SHP77 (cell line): ENCODE measurements at regions not wholly inside any gene's neighbourhood (a gene's known extent, or its start where the extent isn't known, plus 50 kb on each side); places are given as distances from the start of the nearest gene placed in this dataset.

Source experiments
- DNase-seq, 2 experiments: peaks; one replicate each; lab custom pipeline; 2025; lab: John Stamatoyannopoulos, UW

DNA sequence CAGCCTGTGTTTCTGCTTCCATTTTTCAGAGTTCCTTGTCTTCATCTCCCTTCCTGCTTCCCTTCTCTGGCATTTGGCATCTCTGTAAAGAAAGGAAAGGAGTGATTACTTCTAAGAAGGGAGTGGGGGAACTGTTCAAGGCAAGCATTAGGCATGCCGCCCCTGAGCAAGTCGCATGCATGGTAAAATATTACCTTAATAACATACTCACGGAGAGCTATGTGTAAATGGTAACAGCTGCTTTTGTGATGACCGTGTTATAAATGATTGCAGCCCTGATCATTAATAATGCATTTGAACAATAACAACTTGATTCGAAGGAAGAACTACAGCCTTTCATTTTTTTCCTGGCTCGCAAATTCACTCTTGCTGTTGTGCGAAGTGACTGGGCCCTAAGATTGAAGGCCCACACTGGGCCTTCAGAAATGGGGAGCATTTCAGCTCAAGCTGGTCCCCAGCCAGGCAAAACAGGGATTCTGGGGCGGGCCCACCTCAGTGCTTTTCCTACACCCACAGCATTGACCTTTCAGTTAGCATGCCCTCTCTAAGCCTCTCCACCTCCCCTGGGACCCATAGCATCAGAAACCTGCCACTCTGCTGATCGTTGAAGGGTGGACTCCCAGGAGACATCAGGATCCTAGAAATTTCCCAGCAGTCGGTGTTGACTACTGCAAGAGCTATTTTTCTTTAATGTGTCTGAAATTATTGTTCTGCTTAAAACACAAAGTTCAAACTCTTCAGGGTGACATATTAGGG lies 263.0 kb upstream of the CADM1 start:
- no peak for DNase-seq

DNA sequence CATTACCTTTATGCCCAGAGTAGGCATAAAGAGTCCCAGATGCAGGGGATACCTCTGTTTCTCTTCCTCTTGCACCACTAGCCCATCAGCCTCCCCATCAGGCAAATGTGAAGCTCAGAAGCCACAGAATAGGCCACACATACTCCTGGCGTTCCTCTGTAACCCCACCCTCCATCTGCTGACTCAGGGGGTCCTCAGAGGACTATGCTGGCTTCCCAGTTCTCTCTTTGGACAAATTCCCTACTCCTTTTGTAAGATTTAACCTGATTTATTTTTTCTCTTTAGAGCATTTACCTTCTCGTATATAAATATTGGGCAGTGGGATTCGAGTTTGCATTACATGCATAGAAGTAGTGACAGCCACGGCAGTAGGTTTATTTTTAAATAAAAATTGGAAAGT lies 262.3 kb upstream of the CADM1 start:
- no peak for DNase-seq

DNA sequence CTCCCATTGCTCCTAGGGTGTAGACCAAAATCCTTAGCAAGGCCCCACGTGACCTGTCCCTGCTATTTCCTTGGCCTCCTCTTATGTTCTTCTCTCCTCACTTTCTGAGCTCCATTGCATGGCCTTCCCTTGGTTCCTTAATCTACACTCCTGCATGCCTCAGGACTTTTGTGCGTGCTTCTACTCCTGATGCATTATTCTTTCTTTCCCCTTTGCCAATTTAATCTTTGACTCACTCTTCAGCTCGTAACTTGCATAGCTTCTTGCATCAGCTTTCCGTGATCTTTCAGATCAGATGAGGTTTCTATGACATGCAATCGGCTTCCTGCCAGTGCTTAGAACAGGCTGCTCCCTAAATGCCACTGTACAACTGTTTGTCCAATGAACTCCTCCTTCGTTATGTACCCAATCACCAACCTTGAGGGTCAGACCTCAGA lies 261.6 kb upstream of the CADM1 start:
- DNase-seq, result no peak

DNA sequence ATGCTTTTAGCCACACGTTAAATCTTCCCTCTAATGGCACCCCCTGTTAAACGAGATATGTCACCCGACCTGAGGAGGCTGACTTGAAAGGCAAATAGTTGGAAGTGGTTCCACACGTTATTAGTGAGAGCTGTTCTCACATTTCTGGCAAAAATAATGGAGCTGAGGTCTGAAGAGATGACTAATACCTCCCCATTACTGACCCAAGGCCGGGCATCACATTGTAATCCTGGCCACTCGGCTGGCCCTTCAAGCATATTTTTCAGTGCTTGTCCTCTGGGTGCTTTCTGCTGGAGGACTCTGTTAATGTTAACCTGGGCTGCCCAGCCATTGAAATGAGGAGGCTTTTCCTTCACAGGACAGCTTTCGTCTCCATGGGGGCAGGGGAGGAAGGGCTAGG lies 260.0 kb upstream of the CADM1 start:
- no peak for DNase-seq

DNA sequence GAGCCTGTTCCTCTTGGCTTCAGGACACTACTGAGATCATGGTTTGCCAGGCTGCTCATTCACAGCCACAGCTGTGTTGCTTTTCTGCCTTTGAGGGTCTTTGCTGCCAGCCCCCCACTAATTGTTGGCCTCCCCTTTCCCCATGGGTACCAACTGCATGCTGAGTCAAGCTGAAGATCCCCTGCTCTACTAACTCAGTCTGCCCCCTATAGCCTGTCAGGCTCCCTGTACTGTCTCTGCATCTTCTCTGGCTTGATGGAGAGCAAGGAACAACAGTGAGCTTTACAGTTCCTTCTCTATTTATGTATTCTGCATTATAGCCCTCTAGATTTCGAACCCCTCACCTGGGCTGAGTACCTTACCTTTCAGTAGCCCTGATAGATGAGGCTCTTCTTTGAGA lies 257.6 kb upstream of the CADM1 start:
- no peak for DNase-seq

DNA sequence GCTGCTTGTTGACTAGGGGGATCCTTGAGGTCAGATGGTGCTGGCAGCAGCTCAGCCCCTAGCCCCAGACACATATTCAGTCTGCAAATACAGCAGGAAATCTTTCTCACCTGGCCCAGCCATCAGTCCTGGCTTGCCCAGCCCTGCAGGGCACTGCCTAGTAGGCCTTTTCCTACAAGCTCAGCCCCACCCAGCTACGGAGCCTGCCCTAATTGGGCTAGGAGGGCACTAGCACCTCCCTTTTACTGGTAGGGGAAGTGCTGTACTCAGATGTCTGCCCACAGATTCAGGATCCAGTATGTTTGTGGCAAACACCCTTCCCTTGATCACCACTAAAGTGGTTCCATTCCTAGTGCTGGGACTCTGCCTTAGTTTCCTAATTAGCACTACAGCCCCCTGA lies 257.1 kb upstream of the CADM1 start:
- DNase-seq, result no peak

DNA sequence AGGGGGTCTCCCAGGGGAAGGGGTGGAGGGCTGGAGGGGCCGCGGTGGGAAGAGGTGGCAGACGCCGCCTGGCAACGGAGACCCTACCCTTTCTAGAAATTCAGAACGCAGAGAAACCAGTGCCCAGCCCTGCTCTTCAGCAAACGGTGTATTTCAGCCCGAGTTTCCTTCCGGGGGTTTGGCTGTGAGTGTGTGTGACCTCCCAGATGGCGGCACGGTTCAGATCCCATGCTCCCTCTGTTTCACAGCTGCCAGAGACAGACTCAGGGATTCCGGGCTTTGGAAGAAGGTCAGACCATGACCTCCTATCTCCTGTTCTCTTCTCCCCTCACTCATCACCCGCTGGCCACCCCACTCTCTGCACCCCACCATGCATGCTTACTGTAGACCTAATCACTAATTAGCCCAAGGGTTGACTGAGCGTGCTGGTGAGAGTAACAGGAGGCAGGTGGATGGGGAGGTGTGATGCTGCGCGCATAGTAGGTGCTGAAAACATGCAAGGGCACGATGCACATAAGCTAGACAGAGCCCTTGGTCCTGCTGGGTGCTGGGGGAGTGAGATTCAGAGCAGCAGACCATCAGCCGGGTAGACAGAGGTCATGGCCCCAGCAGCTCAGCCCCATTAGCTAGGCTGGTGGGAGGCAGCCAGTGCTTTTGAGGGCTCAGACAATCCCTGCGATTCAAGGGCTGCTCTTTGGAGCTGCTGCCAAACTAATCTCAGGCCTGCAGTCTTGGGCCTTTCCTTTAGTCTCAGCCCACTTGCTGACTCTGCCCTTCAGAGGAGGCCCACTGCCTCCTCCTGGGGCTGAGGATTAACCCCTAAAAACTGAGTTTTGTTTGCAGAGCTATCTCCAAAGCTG lies 256.5 kb upstream of the CADM1 start:
- no peak for DNase-seq

DNA sequence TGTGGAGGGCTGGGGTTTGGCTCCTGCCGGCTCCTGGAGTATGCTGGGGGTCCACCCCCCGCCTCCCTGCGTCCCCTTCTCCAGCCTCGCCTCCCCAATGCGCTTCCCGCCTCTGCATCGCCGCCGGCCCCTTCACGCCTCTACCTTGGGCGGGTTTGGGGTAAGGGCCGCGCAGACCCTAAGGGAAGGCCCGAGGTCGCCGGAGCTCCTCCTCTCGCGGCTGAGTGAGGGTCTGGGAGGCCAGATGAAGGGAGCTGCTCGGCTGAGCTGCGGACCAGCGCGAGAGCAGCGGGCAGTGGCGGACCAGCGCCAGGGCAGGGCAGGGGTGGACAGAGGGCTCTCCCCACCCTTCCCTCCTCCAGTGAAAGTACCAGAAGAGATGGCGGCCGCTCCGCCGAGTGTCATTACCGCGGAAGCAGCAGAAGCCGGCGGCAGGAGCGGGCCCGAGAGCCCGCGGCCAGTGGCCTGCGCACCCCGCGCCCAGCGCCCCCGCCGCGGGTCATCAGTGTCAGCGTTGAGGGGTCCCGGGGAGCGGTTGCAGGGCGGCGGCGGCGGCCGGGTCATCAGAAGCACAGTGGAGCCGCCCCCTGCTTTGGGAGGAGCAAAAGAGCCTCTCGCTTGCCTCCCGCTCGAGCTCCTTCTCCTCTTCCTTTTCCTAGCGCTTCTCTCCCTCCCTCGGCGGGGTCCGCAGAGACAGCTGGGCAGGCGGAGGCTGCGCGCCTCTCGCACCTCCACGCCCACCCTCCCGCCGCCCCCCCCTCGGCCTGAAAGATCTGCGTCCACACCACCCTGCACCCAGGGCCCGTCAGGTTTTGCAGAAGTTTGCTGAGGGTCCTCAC lies 255.6 kb upstream of the CADM1 start:
- DNase-seq, result no peak

DNA sequence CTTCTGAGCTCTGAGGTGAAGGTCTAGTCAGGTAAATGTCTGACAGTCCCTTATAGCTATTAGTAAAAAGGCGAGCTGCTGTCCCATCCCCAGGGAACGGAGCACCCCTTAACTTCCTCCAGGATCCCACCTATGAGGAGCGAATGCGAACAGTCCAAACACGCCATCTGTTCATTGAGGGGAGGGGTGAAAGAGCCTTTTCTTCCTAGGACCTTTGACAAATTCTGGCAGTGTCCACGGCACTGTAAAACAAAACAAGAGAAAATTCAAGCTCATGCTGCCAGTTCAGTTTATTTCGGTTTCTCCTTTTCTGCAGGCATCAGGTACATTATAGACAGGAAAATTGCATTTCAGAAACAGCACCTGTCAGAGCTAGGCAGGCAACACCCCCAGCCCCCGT lies 253.8 kb upstream of the CADM1 start:
- DNase-seq, result no peak

DNA sequence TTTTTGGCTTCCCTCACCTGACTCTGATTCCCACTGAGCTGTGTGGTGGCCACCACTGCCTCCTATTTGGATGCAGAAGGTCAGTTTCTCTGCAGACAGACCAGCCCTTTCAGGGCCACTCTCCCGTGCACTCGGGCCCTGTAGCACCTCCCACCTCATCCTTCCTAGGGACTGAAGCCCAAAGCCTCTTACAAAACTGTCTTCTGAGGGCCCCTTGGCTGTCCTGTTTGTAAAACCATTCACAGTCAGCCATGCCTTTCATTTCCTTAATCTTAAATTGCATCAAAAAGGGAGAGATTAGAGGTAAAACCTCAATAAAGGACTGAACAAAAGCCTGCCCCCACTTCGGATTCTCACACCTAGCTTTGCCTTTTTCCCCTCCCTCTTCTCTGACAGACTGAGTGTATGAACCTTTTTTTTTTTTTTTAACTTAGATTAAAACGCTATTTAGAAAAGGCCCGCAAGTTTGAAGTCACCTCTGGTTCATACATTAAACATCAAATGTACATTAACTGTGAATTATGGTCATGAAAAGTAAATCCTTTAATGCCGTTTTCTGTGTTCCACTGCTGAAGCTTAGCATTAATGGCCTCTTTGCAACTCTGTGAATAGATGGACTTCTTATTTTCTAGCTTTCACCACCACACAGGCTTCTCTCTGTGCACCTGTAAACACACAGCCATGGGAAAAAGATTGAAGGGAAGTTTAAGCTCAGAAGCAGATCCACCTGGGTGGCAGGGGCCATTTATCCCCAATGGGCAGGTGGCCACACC lies 247.2 kb upstream of the CADM1 start:
- no peak for DNase-seq

DNA sequence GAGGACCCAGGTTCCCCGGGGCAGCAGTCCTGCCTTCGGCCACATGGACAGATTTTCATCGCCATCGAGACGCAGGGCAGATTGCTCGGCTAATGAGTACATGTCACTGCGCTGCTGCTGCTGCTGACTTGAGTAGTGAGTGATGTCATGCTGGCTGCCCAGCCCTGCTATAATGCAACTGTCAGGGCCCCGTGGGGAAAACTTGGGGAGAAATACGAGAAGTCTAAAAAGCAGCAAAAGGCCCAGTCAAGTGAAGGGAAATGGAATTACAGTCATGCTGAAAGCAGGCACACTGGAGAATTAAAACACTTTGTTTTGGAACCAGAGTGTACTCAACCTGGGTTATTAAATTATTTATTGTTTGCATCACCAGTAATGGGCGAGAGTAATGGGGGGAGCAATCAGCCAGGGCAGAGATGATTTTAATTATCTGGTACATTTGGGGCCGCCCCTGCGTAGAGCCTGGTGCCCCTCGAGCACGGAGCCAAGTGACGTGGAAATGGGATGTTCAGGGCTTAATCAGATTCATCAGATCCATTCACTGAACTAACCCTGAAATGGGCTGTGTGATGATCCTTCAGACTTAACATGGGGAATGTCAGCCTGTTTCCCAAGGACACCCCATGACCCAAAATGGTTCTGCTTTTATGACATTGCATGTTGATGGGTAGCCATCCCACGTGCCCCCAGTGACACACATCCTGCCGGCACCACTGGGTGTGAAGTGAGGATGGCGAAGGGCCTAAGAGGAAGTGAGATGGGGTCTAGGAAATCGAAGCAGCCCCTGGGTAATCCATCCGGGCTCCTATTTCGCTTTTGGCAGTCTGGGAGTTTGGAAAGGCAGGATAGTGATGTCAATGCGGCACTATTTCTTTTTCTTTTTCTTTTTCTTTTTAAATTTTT lies 241.6 kb upstream of the CADM1 start:
- DNase-seq, result no peak

DNA sequence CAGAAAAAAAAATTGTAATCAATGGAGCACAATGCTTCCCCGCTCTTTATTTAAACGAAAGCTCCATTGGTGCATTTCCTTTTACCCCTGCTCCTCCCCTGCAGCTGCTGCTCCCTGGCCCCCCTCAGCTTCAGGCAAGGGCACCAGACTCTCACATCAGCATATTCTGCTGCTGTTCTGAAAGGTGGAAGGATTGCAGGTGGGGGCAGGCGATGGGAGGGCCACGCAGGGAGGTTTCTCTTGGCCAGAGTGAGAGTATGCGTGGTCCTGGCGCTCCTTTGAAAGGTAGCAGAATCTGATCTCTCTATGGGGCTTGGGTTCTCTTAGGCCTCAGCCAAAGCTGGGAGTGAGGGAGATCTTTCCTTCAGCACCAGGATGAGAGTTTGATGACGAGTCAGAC lies 240.9 kb upstream of the CADM1 start:
- DNase-seq, result no peak

DNA sequence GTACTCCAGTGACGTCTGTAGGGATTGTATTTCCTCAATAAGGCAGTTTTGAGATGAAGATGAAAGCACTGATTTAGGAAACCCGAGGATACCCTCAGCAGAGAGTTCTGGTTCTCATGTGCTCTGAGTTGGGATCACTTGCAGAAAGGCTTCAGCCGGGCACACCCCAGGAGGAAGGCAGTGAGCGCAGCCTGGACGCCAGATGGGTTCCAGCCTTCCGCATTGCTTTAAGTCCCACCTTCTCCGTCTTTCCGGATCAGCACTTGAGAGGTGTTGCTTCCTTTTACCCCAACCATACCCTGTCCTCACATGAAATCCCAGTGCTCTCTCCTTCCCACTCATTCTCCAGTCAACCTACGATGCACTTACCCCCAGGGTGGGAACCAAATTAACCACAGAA lies 239.5 kb upstream of the CADM1 start:
- DNase-seq, result no peak

DNA sequence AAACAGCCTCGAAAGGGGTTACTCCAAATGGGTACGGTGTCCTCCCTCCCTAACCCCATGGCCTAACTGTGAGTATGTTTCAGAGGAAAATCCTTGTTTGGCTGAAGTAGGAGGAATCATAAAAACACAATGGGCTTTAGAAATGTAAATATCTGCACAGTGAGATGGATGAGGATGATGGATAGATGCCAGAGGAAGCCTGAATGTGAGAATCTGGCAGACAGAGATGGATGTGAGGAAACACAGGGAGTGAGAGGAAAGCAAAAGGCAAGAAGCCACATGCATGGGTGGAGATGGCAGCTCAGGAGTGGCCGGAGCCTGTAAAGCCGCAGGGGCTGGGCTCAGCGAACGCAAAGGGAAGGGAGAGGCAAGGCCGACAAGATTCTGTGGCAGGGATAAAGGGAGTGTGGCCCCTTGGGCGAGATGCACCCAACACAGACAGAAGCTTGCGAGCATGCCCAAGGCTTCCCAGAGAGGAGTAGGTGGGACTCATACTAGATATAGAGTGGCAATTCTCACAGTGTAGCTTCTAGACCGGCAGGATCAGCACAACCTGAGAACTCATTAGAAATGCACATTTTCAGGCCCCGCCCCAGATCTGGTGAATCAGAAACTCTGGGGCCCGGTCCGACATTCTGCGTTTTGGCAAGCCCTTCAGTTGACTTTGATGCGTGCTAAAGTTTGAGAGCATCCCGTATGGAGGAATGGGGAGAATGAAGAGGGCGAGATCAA lies 237.3 kb upstream of the CADM1 start:
- peak in 1 of 2 experiments; percentile 8 for DNase-seq

DNA sequence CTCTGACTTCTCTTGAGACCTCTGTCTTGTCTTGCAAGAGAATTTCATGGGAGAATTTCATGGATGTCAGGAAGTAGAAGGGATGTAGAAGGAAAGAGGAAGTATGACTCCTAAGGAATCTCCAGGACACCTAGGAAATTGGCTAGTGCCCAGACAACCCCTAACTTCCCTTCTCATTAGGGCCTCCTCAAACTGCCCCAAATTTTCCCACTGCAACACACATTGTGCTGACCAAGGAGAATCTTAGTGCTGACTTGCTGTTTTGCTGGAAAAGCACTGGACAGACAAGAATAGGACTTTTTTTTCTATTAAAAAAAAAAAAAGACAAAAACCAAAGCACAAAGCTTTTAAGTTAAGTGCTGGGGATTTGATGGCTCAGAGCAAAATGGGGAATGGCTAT lies 236.1 kb upstream of the CADM1 start:
- no peak for DNase-seq

DNA sequence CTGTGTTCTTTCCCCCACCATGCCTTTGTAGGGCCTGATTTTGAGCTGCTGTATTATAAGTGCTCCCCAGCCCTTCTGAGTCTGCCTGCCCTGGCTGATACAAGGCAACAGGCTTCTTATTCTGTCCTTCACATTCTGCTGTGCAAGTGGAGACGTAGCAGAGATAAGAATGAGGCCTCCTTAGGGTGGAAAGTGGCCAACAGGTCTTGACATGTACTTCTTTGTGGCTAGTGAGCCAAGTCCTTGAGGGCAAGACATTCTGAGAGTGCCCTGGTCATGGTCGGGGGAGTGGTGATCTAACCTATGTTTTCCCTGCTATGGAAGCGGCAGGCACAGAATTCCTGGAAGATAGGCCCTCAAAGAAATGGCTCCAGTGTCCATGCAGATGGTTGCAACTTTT lies 235.7 kb upstream of the CADM1 start:
- no peak for DNase-seq

DNA sequence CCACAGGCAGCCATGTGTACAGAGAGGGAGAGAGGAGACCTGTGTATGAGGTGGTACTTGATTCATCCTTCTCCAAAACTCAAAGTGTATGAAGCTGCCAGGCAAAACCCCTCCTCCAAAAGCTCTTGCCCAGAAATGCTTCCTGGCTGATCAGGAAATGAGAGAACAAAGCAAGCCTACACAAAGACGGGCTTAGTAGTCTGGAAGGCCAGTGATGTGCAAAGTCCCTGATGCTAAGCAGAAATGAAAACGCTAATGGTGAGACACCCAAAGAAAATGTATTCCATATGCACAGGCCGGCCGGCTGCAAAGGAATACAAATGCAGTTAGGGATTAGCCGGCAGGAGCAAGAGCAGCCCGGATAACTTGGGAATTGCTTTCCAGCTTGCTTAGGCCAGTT lies 234.9 kb upstream of the CADM1 start:
- no peak for DNase-seq

DNA sequence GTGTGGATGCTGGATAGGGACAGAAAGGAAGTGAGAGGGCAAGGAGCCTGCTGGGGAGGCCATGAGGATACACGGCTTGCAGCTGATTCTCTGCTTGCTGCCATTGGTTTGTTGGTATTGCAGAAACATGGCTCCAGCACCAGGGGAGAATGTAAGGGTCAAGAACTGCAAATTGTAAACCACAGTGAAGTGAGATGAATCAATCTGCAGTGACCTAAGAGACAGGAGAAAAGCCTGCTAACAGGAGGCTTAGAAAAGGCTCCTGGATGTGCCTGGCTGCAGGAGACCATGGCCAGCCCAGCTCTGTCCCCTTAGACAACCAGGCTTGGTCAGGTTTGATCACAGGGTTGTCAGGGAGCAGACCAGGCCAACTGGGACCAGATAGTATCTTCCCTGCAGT lies 233.7 kb upstream of the CADM1 start:
- no peak for DNase-seq

DNA sequence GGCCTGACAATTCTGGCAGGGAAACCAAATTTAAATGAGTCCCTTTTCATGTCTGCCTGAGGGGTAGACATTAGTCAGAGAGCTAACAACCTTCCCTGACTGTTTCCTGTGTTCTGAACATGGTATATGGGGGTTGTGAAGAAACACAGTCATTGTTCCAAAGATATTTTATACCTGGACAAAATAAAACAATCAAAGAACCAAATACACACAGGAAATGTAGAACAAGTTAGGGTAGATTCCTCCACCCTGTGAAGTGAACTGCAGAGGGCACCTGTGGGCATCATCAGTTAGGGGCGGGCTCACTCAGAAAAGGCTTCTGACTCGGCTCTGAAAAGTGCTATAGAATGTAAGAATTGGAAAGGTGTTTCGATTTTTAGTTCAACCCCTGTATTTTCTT lies 231.9 kb upstream of the CADM1 start:
- no peak for DNase-seq

DNA sequence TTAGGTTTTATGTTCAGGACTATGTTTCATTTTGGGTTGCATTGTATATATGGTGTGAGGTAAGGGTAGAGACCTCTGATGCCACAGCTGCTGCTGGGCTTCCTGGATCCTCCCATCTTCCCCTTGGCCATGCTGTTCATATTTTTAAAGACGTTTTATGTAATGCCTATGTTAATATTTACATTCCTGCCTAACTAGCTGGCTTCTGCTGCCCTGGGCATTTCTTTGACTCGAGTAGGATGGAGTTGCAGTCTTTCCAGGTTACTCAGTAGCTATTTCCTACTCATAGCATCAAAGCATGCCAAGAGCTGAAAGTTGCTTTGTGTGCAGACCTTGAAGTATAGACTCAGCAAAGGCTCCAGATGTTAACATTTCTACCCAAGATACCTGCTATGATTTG lies 220.5 kb upstream of the CADM1 start:
- no peak for DNase-seq
